IMR-90 (cell line): ENCODE measurements at regions not wholly inside any gene's neighbourhood (a gene's known extent, or its start where the extent isn't known, plus 50 kb on each side); places are given as distances from the start of the nearest gene placed in this dataset.

Experiments used
- ATAC-seq: fragments of 200-7000 bp; cut with Tn5 transposase; 2 replicates; pipeline ENCODE4 v1.9.1; 2020; ENCODE audit warnings: low read depth, mild to moderate bottlenecking, moderate library complexity
- BruUV-seq: library from RNA; stranded (reverse); fragments of 400-500 nt; replicated peaks from 2 replicates; lab custom pipeline; 2021; lab: Mats Ljungman, UMichigan
- CTCF ChIA-PET: fragments of 300-600 bp; formaldehyde crosslinking; extraction: SDS; loops from one replicate; lab custom pipeline; 2021; ENCODE audit warnings: antibody characterized with exemption; lab: Yijun Ruan, JAX
- POLR2A ChIA-PET: fragments of 300-600 bp; sonication (Branson Sonifier 250); formaldehyde crosslinking; loops from one replicate; lab custom pipeline; 2022; ENCODE audit warnings: antibody characterized with exemption; ENCODE audit not compliant: unreplicated experiment; lab: Charles Lee
- DNase-seq: peaks from one replicate; pipeline ENCODE4 v3.0.0; 2013
- H2AFZ ChIP-seq: replicated peaks from 2 replicates; pipeline ENCODE3; 2013; ENCODE audit warnings: low read length, mild to moderate bottlenecking; ENCODE audit not compliant: poor library complexity
- H2AK5ac ChIP-seq: 2 replicates; pipeline ENCODE4 v1.6.1; 2013; ENCODE audit warnings: low read depth, low read length, inconsistent platforms
- H2AK9ac ChIP-seq: replicated peaks from 2 replicates; pipeline ENCODE3; 2013; ENCODE audit warnings: mild to moderate bottlenecking, low read depth, low read length, moderate library complexity; ENCODE audit not compliant: poor library complexity
- H2BK120ac ChIP-seq: 2 replicates; pipeline ENCODE4 v1.6.1; 2013; ENCODE audit warnings: low read depth, low read length, inconsistent platforms
- H2BK15ac ChIP-seq: 3 replicates; pipeline ENCODE4 v1.6.1; 2013; ENCODE audit warnings: low read depth, low read length, inconsistent platforms
- H2BK20ac ChIP-seq: 2 replicates; pipeline ENCODE4 v1.6.1; 2013; ENCODE audit warnings: low read depth, mild to moderate bottlenecking, inconsistent platforms, low read length, moderate library complexity
- H2BK5ac ChIP-seq: 2 replicates; pipeline ENCODE4 v1.6.1; 2013; ENCODE audit warnings: mild to moderate bottlenecking, low read depth, low read length, inconsistent platforms; ENCODE audit not compliant: poor library complexity, severe bottlenecking
- H3K14ac ChIP-seq: replicated peaks from 2 replicates; pipeline ENCODE4 v1.6.1; 2013; ENCODE audit warnings: low read depth, low read length, inconsistent platforms
- H3K18ac ChIP-seq: 2 replicates; pipeline ENCODE4 v1.6.1; 2013; ENCODE audit warnings: low read depth, low read length, control low read depth
- H3K23ac ChIP-seq: 2 replicates; pipeline ENCODE4 v1.6.1; 2013; ENCODE audit warnings: low read depth, low read length, inconsistent platforms
- H3K27ac ChIP-seq: 2 replicates; pipeline ENCODE4 v1.5.1; 2013; ENCODE audit warnings: mild to moderate bottlenecking, control low read depth, low read length; ENCODE audit not compliant: insufficient read depth
- H3K27me3 ChIP-seq: 2 replicates; pipeline ENCODE4 v1.6.1; 2013; ENCODE audit warnings: low read length; ENCODE audit not compliant: control insufficient read depth, insufficient read depth
- H3K36me3 ChIP-seq: 2 replicates; pipeline ENCODE4 v1.6.1; 2013; ENCODE audit warnings: low read length, mixed read lengths; ENCODE audit not compliant: control insufficient read depth, insufficient read depth
- H3K4ac ChIP-seq: 2 replicates; pipeline ENCODE4 v1.6.1; 2013; ENCODE audit warnings: low read depth, low read length, inconsistent platforms
- H3K4me1 ChIP-seq: 2 replicates; pipeline ENCODE4 v1.6.1; 2013; ENCODE audit warnings: low read length, mixed read lengths; ENCODE audit not compliant: control insufficient read depth, insufficient read depth
- H3K4me2 ChIP-seq: 2 replicates; pipeline ENCODE4 v1.6.1; 2013; ENCODE audit warnings: low read depth, mild to moderate bottlenecking, control low read depth, low read length, moderate library complexity
- H3K4me3 ChIP-seq: 2 replicates; pipeline ENCODE4 v1.5.1; 2013; ENCODE audit warnings: low read depth, mild to moderate bottlenecking, control low read depth, low read length, moderate library complexity; ENCODE audit not compliant: insufficient read depth
- H3K56ac ChIP-seq: 2 replicates; pipeline ENCODE4 v1.6.1; 2013; ENCODE audit warnings: low read length, inconsistent platforms; ENCODE audit not compliant: insufficient read depth; ENCODE audit errors: extremely low read depth
- H3K79me1 ChIP-seq, 2 experiments: 2 replicates each; pipeline ENCODE4 v1.6.1; 2013; ENCODE audit warnings: low read length in 2 of 2, inconsistent platforms in 1 of 2, low read depth in 1 of 2
- H3K9ac ChIP-seq: 2 replicates; pipeline ENCODE4 v1.6.1; 2013; ENCODE audit warnings: low read depth, low read length, control low read depth
- H3K9me1 ChIP-seq: 2 replicates; pipeline ENCODE4 v1.6.1; 2013; ENCODE audit warnings: low read length, inconsistent platforms; ENCODE audit not compliant: insufficient read depth
- H3K9me3 ChIP-seq: 2 replicates; pipeline ENCODE4 v1.6.1; 2013; ENCODE audit warnings: low read length; ENCODE audit not compliant: control insufficient read depth, insufficient read depth
- H4K20me1 ChIP-seq: 2 replicates; pipeline ENCODE4 v1.6.1; 2013; ENCODE audit warnings: low read length, inconsistent platforms; ENCODE audit not compliant: insufficient read depth
- H4K5ac ChIP-seq: 2 replicates; pipeline ENCODE4 v1.6.1; 2013; ENCODE audit warnings: mild to moderate bottlenecking, low read depth, low read length, control low read depth
- H4K8ac ChIP-seq, 2 experiments: 2 replicates each; pipeline ENCODE4 v1.6.1; 2013; ENCODE audit warnings: low read depth in 2 of 2, low read length in 2 of 2, control low read depth in 1 of 2, inconsistent platforms in 1 of 2
- H4K91ac ChIP-seq: 2 replicates; pipeline ENCODE4 v1.6.1; 2013; ENCODE audit warnings: low read depth, low read length, inconsistent platforms; ENCODE audit not compliant: insufficient read depth
- MAFK ChIP-seq: IDR thresholded peaks from 2 replicates; pipeline ENCODE4 v1.6.1; 2012; ENCODE audit warnings: low read depth, low read length, improper control_type of control experiment
- RCOR1 ChIP-seq: IDR thresholded peaks from 2 replicates; pipeline ENCODE4 v1.6.1; 2012; ENCODE audit warnings: mild to moderate bottlenecking, low read length, improper control_type of control experiment; ENCODE audit not compliant: insufficient replicate concordance
- WGBS, 2 experiments: methylation state at CpG; one replicate each; pipeline versions ENCODE4 v1.1.5 to v1.1.7; 2013; ENCODE audit warnings: missing lambda C conversion rate in 2 of 2; ENCODE audit not compliant: insufficient read length in 1 of 2; ENCODE audit errors: extremely low coverage in 2 of 2; 5-methylcytosine and 5-hydroxymethylcytosine counted together
- dilution Hi-C: fragments of 300-500 bp; cut with HindIII; formaldehyde crosslinking; loops from one replicate; pipeline ENCODE4 v1.14.3; 2018; ENCODE audit warnings: low sequenced_read_pairs; ENCODE audit not compliant: unreplicated experiment
- in situ Hi-C: fragments of 300-500 bp; cut with MboI; formaldehyde crosslinking; loops from 3 replicates; pipeline ENCODE4 v1.14.3; 2019; ENCODE audit warnings: low sequenced_read_pairs, inconsistent platforms, mixed read lengths
- intact Hi-C: fragments of 100-400 bp; cut with micrococcal nuclease; formaldehyde crosslinking; loops from 2 replicates; pipeline ENCODE4 v1.10.0; 2022

- no peak overlapping the region for H3K14ac ChIP-seq
- 92% methylated on average over 2 of the region's 2 CpGs; no CpG with 5 or more reads in 1 of the 2 experiments for WGBS, 2 experiments
- POLR2A ChIA-PET, result no interaction called here
Measured at GRCh38 chr7:17007841-17008240, 126.1 kb upstream of the AGR3 start.

More at GRCh38 chr7:17007841-17008240, 126.1 kb upstream of the AGR3 start:
- Histone ChIP-seq H3K27ac (no peak overlapping the region), H3K27me3 (no peaks in the 10 kb centered on the region), H3K36me3 (no peaks in the 10 kb centered on the region), H2BK120ac (no peak overlapping the region), H3K23ac (no peak overlapping the region), H3K56ac (no peak overlapping the region), H2AFZ (no peak overlapping the region), H2BK5ac (no peak overlapping the region), H3K18ac (no peak overlapping the region), H4K5ac (no peak overlapping the region), H4K91ac (no peak overlapping the region), H3K4me1 (no peaks in the 10 kb centered on the region), H2BK20ac (no peak overlapping the region), H3K9me1 (no peaks in the 10 kb centered on the region), H3K4me3 (no peak overlapping the region), H3K9me3 (no peaks in the 10 kb centered on the region), H2AK5ac (no peak overlapping the region), H4K8ac (no peak overlapping the region), H2BK15ac (no peak overlapping the region), H4K20me1 (no peaks in the 10 kb centered on the region), H3K4me2 (no peak overlapping the region), H3K9ac (no peak overlapping the region), H3K4ac (no peak overlapping the region), H3K79me1 (no peaks in the 10 kb centered on the region), H2AK9ac (no peak overlapping the region)
- no peak for ATAC-seq
- dilution Hi-C loops (no loop called here), in situ Hi-C loops (no loop called here), intact Hi-C loops (no loop called here)
- CTCF ChIA-PET, result interaction anchor here (0.6 to 1.0 kb wide), 3 partner anchors 8 to 331 kb away, joined by 3 read pairs; no protein-coding TSS in a partner anchor
- DNase-seq, result no peak
- no TSS peak for BruUV-seq
- peak; percentile 20; the same call in 1 of the 2 replicates for TF ChIP-seq MAFK
- no peak for TF ChIP-seq RCOR1
